NCI-H510A (cell line): ENCODE measurements at regions not wholly inside any gene's neighbourhood (a gene's known extent, or its start where the extent isn't known, plus 50 kb on each side); places are given as distances from the start of the nearest gene placed in this dataset.
"Not testable (repeated sequence)": the region's sequence is repeated elsewhere in the genome, so short reads cannot be mapped to it uniquely, and the experiment has no call there.

Experiments used
- DNase-seq: peaks from one replicate; lab custom pipeline; 2025; lab: John Stamatoyannopoulos, UW

DNA sequence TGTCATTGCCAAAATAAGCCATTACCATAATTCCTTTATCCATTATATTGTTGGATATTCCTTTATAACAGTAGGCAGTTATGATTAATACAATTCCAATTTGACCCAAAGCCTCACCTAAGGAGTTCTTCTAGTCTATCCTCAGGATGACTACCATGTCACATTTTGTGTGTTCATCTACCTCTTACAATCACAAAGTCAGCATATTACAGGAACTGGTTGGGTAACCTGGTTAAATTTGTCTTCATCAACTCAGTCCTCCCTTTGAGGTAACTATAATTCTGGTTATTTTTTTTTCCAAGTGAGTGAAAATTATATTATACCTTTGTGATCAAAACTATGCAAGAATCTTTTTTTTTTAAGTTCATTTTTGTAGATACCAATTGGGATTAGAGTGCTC lies 540.5 kb downstream of the BTBD3 start:
- no peak for DNase-seq

DNA sequence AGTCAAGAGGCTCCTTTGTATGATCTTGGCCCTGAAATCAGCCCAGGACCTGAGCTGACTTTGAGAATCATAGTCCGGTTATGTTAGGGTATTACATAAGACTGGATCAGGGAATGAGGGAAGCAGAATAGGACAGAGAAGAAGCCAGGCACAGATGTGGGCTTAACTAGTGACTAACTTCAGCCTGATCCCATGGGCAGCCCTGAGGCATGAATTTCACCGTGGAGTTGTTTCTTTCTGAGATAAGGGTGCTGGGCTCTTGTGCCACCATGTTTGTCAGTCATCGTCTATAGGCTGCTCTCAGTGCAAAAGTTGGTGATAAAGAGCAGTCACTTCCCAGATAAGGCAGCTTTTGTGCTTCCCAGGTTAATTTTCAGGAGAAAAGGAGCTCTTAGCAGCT lies 544.7 kb upstream of the SPTLC3 start:
- DNase-seq, result no peak

DNA sequence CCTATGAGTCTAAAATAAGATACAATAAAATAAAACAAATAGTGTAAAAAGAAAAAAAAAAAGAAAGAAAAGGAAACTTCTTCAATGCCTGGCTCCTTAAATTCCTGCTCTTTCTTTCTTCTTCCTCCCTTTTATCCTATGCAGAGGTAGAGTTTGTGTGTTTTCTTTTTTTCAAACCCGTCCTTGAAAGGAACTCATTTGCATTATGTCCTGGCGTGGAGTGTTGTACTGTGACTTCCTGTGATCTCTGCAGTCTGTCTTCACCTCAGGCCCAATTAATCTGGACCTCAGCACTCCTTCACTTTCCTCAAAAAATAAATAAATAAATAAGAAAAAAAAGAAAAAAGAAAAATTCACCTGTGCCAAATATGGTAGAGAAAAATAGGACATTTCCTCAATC lies 541.9 kb upstream of the SPTLC3 start:
- no peak for DNase-seq

DNA sequence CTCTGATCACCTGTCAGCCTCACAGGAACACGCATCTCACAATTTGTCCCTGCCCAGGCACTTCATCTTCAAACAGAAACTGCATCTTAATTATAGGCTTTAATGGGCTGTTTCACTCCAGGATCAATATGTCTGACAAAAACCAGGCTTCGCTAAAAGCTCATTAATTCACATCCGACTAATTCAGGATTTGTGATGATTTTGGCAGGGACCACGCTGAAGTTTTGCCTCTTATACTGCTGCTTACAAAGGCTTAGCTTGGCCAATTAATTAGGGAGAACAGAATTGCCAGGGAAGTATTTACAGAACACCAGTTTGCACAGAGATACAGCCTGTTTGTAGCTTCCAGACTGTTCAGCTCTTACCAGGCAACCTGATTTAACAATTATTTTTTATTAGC lies 541.0 kb upstream of the SPTLC3 start:
- peak; percentile 25 for DNase-seq

DNA sequence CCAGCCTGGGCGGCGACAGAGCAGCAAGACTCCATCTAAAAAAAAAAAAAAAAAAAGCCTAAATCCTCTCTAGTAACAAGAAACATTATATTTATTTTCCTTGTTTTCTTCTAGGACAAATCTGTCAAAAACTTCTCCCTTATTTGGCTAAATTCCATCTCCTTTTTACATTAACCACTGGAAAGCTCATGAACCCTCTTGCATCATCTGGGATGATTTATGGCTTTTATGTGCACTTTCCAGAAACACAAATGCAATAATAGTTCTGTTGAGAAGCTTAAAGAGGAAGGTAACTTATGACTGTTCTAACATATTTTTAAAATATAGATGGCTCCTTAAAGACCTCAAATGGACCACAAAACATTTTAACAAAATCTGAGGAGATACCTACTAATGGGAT lies 526.1 kb upstream of the SPTLC3 start:
- DNase-seq, result no peak

DNA sequence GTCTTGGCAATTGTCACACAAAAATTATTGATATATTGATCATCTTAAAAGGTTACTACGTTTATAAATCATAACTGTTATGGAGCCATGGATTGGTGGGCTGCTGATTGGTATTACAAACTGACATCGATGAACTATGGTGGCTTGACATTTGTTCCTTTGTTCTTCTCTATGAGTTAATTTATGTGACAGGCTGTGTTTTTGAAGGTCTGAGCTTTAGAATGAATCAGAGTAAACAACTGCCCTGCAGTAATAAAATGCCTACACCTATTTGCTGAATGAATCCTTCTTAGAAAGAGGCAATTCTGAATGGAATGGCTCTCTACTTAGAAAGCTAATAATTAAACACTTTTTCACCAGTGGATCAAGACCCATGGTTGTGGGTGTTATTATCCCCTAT lies 506.3 kb upstream of the SPTLC3 start:
- DNase-seq, result no peak

DNA sequence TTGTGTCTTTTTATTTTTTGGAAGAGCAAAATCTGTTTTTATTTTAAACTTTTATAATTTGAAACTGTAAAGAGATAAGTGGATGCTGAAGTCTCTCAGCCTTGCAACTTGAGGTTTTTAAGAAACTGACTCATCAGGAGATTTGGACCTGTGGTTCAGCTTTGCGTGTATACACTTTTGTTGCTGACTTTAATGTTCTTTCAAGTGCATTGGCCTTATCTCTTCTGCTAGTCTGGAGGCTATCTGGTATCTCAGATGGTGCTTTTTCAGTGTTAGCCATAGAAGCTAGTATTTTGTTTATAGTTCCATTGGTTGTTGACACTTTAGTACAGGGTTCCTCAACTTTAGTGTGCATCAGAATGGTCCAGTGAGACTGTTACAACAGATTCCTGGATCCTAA lies 504.0 kb upstream of the SPTLC3 start:
- DNase-seq, result no peak

DNA sequence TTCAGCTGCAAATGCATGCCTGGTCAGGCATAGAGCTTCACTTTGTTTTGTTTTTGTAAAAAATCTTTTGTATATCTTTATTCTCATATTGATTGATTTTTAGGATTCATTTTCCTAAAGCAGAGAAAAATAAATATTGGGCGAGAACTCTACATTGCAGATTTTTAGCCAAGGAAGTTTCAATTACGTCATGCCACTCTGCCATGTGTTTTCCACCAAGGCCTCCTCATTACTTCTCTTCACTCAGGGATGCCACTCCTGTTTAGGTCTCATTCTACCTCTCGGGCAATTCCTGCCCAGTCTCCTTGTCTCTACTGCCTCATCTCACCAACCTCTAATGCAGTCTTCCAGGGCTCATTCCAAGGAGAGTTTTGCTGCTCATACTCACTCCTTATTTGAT lies 497.3 kb upstream of the SPTLC3 start:
- no peak for DNase-seq

DNA sequence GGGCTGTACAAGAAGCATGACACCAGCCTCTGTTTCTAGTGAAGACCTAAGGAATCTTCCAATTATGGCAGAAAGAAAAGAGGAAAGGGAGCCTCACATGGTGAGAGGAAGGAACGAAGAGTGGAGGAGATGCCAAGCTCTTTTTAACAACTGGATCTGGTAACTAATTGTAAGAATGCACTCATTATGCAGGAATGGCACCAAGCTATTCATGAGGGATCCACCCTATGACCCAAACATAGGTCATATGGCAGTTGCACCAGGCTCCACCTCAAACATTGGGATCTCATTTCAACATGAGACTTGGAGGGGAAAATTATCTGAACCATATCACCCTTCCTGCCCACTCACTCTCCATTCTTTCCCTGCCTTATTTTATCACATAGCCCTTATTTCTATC lies 496.0 kb upstream of the SPTLC3 start:
- no peak for DNase-seq

DNA sequence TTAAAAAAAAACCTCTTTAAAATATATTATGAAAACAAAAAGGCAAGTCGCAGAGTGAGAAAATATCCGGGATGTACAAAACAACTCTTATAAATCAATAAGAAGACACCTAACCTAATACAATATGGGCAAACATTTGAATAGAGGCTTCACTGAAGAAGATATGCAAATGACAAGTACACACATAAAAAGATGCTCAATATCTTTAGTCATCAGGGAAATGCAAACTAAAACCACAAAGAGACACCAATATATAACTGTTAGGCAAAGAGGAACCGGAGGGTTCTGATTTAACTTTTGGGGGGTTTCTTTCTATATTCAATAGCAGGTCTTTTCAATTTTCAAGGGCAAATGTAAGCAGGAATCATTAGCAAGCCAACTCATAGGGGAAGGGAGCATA lies 480.7 kb upstream of the SPTLC3 start:
- DNase-seq, result no peak

DNA sequence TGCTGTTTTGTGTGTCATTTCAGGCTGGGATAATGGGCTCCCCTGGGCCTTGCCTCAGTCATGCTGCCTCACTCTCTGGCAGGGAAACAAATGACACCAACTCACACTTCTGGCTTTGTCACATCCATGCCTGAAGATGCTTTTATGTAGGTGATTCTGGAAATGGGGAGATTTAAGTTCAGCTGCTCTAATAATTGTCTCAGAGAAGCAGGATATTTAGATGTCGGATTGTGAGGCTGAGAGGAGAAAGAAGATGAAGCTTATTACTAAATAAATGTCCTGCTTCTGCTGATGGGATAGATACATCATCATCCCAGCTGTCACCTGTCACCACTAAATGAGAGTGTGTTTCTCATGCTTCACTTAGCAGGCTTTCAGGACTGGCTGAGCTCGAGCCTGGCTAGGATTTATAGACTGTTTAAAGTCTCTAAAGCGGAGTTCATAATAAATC lies 480.2 kb upstream of the SPTLC3 start:
- DNase-seq, result no peak

DNA sequence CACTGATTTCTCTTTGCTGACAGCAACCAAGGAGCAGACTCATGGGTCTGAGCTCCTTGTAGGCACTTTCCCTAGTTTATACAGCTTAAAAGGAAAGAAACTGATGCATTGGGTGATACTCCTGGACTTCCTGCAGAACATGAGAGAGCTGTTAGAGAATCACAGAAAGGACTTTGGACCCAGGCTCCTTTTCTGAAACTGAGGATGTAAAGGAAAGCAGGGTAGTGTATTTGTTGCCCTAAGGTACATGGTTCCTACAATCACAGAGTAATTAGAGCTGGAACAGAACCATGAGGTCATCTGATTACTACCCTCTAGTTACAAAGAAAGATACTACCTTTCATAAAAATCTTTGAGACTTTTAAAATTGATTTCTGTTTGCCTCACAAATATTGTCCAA lies 477.1 kb upstream of the SPTLC3 start:
- no peak for DNase-seq

DNA sequence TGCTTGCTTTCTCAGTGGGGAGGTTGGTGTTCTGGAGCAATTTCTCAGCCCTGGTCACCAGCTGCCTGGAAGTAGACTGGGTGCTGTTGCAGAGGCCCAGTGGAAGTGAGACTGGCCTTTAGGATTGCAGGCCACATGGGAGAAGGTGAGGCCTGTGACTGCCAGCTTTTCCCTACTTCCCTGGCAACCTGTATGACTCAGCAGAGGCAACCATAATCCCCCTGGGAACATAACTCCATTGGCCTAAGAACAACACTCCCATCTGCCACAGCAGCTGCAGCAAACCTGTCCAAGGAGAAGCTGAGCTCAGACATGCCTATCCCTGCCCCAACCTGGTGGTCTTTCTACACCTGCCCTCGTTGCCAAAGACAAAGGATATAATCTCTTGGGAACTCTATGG lies 473.5 kb upstream of the SPTLC3 start:
- DNase-seq, result no peak

DNA sequence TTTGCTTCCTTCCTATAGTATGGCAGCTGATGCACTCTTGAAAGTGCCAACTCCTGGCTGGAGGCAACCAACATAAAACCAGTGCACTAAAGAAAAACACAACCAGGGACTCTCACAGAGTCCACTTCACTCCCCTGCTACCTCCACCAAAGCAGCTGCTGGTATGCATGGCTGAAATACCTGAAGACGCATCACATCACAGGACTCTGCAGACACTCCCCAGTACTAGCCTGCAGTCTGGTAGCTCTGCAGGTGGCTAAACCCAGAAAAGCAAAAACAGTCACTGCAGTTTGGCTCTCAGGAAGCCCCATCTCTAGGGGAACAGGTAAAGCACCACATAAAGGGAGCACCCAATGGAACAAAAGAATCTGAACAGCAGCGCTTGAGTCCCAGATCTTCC lies 473.0 kb upstream of the SPTLC3 start:
- no peak for DNase-seq

DNA sequence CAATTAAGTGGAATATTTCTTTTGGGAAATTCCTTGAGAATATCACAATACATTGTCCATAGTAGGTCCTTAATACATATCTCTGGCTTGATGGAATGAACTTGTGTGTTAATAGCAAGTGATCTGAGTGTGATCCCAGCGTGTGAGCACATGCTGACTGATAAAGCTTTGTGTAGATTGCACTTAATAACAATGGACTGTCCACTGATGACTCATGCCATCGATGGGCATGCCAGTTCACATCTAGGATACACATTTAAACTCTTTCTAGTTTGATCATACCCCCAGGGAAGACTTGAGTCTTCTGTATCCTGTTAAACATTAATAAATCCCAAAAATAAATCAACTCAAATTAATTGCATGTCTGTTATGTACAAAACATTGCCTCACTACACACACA lies 454.3 kb upstream of the SPTLC3 start:
- no peak for DNase-seq

DNA sequence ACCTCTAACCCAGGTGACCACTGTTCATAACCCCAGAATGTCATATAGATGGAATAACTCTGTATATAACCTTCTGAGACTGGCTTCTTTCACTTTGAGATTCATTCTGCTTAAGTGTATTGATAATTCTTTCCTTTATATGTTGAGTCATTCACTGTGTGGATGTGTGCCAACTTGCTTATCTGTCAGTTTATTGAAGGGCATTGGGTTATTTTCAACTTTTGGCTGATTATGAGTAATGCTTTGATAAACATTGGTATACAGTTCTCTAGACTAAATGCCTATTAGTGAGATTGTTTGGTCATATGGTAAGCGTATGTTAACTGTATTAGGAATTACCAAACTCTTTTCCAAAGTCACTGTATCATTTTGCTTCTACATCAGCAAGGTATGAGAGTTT lies 453.4 kb upstream of the SPTLC3 start:
- DNase-seq, result no peak

DNA sequence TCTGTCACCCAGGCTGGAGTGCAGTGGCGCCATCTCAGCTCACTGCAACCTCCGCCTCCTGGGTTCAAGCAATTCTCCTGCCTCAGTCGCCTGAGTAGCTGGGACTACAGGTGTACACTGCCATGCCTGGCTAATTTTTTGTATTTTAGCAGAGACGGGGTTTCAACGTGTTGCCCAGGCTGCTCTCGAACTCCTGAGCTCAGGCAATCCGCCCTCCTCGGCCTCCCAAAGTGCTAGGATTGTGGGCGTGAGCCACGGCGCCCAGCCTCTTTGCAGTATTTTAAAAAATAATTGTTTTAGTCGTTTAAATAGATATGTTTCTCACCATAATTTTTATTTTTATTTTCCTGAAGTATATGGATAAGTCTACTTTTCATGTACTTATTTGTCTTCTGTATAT lies 452.9 kb upstream of the SPTLC3 start:
- DNase-seq, result not testable (repeated sequence)

DNA sequence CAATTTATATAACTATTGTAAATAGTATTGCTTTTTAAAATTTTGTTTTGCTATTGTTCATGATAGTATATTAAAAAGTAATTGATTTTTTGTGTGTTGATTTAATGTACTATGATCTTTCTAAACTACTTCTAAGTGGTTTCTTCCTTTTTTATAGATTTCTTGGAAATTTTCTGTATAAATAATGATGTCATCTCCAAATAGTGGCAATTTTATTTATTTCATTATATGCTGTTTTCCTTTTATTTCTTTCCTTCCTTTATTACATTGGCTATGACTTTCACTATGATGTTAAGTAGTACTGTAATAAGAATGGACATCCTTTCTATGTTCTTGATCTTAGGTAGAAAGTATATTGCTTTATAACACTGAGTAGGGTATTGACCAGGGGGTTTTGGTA lies 451.5 kb upstream of the SPTLC3 start:
- DNase-seq, result no peak

DNA sequence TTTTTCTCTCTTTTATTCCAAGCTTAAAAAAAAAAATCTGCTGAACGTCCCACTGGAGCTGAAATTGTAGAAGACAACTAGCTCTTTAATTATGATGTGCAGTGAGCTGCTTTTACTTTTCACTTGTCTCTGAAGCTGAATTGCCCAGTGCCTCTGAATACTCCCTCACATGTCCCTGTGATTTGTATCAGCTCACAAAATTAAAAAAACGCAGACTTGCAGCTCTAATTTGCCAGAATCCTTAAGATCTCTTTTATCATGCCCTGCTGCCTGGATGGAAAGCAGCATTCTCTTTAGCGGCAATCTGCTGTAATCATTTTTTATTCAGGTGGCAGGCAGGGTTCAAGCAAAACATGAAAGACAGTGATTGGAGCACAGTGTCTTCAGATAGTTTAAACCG lies 443.8 kb upstream of the SPTLC3 start:
- DNase-seq, result no peak

DNA sequence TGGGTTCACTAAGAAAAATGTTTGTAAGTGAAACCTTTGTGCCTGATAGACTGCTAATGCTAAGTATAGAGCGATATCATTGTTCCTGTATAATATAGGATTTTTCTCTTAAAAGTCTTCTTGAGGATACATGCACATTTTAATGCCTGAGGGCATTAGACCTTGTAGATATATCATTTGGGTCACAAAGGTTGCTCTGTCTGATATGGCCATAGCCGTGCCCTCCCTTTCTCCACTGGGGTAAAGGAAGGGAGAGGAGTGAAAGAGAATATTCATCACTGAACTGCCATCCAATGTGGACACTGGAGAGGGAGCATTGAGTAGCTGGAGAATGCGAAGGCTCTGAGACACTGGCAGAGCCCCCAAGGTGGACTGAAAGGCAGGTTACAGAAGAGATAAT lies 442.2 kb upstream of the SPTLC3 start:
- DNase-seq, result no peak

DNA sequence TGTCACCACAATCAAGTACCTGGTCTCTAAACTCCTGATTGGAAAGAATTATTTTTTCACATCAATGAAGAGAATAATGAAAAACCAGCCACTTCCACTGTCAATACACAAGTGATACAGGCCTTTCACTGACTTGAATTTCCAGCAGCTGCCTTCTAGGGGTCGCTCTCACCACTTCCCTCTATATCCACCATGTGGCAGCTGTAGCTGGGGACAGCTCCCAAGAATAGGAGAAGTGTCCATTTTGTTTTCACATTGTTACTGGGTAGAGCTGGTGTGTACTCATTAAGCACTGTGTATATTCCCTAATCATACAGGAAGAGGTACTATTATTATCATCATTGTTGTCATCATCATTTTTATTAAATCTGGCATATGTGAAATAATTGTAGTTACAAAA lies 438.4 kb upstream of the SPTLC3 start:
- DNase-seq, result peak; percentile 59

DNA sequence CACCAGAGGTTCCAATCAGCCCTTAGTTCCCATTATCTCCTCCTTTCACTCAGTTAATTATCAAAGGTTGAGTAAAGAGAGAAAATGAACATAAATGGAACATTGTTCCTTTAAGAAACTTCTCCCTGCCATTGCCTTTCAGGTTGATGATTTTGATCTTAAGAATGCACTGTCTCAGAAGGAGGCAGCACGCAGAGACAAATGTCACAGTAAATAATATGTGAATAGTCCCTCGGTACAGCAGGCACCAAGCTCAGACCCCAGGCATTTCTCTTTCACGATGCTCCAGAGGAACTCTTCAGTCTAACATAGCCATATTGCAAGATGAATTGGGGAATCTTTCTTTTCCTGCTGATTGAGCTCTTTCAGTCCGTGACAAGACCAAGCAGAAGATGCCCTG lies 435.3 kb upstream of the SPTLC3 start:
- no peak for DNase-seq

DNA sequence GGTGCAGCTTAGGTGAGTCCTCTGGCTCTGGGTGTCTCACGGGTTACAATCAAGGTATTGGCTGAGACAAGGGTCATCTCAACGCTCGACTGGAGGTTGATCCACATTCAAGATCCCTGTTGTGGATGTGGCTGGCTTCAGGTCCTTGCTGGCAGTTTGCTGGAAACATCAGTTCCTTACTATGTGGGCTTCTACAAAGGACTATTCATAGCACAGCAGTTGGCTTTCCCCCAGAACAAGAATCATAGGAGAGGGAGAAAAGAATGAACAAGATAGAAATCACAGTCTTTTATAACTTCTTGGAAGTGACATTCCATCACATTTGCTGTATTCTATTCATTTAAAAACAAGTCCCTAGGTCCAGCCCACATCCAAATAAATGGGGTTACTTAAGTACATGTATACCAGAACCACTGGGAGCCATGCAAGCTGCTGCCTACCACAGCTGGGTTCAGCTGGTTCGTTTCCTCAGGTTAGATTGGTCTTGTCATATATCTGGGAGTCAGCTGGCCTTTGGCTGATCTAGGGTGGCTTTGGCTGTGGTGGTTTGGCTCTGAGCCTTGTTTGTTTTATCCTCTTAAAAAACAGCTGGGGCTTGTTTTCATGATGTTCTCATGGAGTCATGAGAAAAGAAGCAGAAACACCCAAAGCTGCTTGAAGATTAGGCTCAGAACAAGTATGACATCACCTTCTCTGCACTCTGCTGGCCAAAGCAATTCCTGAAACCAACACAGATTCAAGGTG lies 433.2 kb upstream of the SPTLC3 start:
- DNase-seq, result no peak

DNA sequence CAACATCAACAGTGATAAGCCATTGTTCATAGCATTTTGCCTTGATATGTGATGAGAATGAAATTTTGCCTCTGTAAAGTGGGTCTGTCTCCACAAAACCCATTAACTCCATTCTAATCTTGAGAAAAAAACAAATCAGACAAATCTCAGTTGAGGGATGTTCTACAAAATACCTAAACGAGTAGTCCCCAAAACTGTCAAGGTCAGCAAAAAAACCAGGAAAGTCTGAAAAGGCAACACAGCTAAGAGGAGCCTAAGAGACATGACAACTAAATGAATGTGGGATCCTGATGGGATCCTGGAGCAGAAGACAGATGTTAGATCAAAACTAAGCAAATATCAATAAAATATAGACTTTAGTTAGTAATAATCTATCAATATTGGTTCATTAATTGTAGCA lies 431.6 kb upstream of the SPTLC3 start:
- no peak for DNase-seq
